CD4-positive, alpha-beta T cell (primary cell): ENCODE measurements at regions not wholly inside any gene's neighbourhood (a gene's known extent, or its start where the extent isn't known, plus 50 kb on each side); places are given as distances from the start of the nearest gene placed in this dataset.

Experiments
- ATAC-seq: fragments of 200-7000 bp; cut with Tn5 transposase; one replicate; pipeline ENCODE4 v1.10.0; 2022; ENCODE audit warnings: mild to moderate bottlenecking; ENCODE audit not compliant: poor library complexity
- CTCF ChIA-PET: fragments of 350-600 bp; sonication (Branson Sonifier 250); formaldehyde crosslinking; loops from one replicate; lab custom pipeline; 2021; ENCODE audit warnings: antibody characterized with exemption, inconsistent platforms; lab: Charles Lee
- POLR2A ChIA-PET: fragments of 350-600 bp; sonication (Branson Sonifier 250); formaldehyde crosslinking; loops from one replicate; lab custom pipeline; 2021; ENCODE audit warnings: antibody characterized with exemption, inconsistent platforms; lab: Charles Lee
- DNase-seq, 14 experiments: peaks; one replicate each; pipeline ENCODE4 v3.0.0-alpha.2; 2013 to 2020; ENCODE audit warnings: mixed read lengths in 2 of 14
- H3K27ac ChIP-seq, 2 donors: one replicate each; pipeline versions ENCODE4 v1.5.1 to v1.7.0; 2013; ENCODE audit warnings: low read length in 2 of 2, low read depth in 1 of 2, mild to moderate bottlenecking in 1 of 2
- H3K27me3 ChIP-seq, 2 experiments: 1 replicate in 1 of 2; 2 replicates in 1 of 2; pipeline versions ENCODE4 v1.6.1 to v1.7.0; 2013; ENCODE audit warnings: low read length in 2 of 2, control low read depth in 1 of 2, mild to moderate bottlenecking in 1 of 2, moderate library complexity in 1 of 2; ENCODE audit not compliant: insufficient read depth in 2 of 2, control insufficient read depth in 1 of 2
- H3K36me3 ChIP-seq: one replicate; pipeline ENCODE4 v1.6.1; 2013; ENCODE audit warnings: low read length, control low read depth; ENCODE audit not compliant: insufficient read depth
- H3K4me1 ChIP-seq: one replicate; pipeline ENCODE4 v1.6.1; 2013; ENCODE audit warnings: low read length, control low read depth; ENCODE audit not compliant: insufficient read depth
- H3K4me3 ChIP-seq: one replicate; pipeline ENCODE4 v1.5.1; 2013; ENCODE audit warnings: mild to moderate bottlenecking, low read length, moderate library complexity
- H3K9me3 ChIP-seq, 2 experiments: 1 replicate in 1 of 2; 2 replicates in 1 of 2; pipeline versions ENCODE4 v1.6.1 to v1.7.0; 2013; ENCODE audit warnings: low read length in 2 of 2, mild to moderate bottlenecking in 2 of 2, control low read depth in 1 of 2, moderate library complexity in 1 of 2; ENCODE audit not compliant: control insufficient read depth in 1 of 2, insufficient read depth in 1 of 2
- H3K27ac Mint-ChIP-seq: one replicate; pipeline ENCODE4 v1.8.0; 2020; ENCODE audit warnings: mixed read lengths
- H3K27me3 Mint-ChIP-seq: one replicate; pipeline ENCODE4 v1.8.0; 2021; ENCODE audit warnings: mixed read lengths
- H3K36me3 Mint-ChIP-seq: one replicate; pipeline ENCODE4 v1.8.0; 2021; ENCODE audit warnings: low read depth, mixed read lengths
- H3K4me1 Mint-ChIP-seq: one replicate; pipeline ENCODE4 v1.8.0; 2021; ENCODE audit warnings: low read depth, mixed read lengths
- H3K4me3 Mint-ChIP-seq: one replicate; pipeline ENCODE4 v1.8.0; 2020; ENCODE audit warnings: mild to moderate bottlenecking, mixed read lengths
- H3K9me3 Mint-ChIP-seq: one replicate; pipeline ENCODE4 v1.8.0; 2020; ENCODE audit warnings: mixed read lengths
- intact Hi-C, 2 experiments: fragments of 100-400 bp; cut with DNase I in 1 of 2; cut with micrococcal nuclease in 1 of 2; formaldehyde crosslinking; loops; one replicate each; pipeline versions ENCODE4 v1.15.1 to v1.9.0; 2023 to 2025; cut with DNase I, micrococcal nuclease
- TF ChIP-seq, protein P1 (sequence below): fragments of 200-600 bp; IDR thresholded peaks from one replicate; pipeline ENCODE4 v1.8.0; 2022; ENCODE audit warnings: antibody characterized with exemption, mild to moderate bottlenecking

DNA sequence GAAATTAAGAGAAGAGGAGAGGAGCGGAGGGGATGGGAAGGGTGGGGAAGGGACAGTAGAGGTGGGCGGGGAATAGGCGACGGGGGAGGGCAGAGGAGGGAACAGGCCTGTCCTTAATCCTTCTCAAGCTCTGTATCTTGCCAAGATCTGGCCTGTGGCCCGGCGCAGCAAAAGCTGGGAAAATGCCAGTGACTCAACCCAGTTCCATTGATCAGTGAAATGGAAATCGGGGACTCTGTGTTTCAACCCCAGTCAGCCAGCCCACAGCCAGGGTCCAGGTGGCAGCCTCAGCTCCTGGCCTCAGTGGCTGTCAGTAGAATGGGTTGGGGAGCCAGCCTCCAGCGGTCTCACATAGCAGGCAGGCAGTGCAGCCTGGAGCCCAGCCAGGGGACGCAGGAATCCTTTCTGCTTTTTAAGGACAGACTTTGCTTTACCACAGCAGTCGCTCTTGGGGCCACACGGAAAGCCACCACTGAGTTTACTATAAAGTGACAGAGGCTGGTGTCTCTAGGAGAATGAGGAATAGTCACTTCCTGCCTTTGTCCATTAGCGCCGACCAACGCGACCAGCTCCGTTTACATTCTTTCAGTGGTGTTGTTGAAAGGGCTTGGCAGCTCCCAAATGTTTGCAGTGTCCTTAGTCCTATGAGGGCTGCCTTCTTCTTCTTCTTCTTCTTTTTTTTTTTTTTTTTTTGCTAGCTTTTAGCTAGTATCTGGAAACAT is 128.0 kb downstream of the RIN2 start:
- intact Hi-C loops = no loop called here
- Mint-ChIP-seq H3K36me3 (no peaks in the 10 kb centered on the region), H3K4me1 (no peaks in the 10 kb centered on the region), H3K9me3 (no peaks in the 10 kb centered on the region), H3K4me3 (no peak overlapping the region), H3K27me3 (peaks cover 34% of the 10 kb centered on the region), H3K27ac (no peak overlapping the region)
- Histone ChIP-seq H3K36me3 (no peaks in the 10 kb centered on the region), H3K9me3 (peaks cover 0 to 7% of the 10 kb centered on the region in 2 experiments), H3K4me3 (no peak overlapping the region), H3K27ac (no peak overlapping the region), H3K4me1 (no peaks in the 10 kb centered on the region), H3K27me3 (peaks cover 5 to 7% of the 10 kb centered on the region in 2 experiments)
- CTCF ChIA-PET = no interaction called here
- DNase-seq (no peak), ATAC-seq (no peak)
- POLR2A ChIA-PET = no interaction called here
- TF ChIP-seq, protein P1, sequence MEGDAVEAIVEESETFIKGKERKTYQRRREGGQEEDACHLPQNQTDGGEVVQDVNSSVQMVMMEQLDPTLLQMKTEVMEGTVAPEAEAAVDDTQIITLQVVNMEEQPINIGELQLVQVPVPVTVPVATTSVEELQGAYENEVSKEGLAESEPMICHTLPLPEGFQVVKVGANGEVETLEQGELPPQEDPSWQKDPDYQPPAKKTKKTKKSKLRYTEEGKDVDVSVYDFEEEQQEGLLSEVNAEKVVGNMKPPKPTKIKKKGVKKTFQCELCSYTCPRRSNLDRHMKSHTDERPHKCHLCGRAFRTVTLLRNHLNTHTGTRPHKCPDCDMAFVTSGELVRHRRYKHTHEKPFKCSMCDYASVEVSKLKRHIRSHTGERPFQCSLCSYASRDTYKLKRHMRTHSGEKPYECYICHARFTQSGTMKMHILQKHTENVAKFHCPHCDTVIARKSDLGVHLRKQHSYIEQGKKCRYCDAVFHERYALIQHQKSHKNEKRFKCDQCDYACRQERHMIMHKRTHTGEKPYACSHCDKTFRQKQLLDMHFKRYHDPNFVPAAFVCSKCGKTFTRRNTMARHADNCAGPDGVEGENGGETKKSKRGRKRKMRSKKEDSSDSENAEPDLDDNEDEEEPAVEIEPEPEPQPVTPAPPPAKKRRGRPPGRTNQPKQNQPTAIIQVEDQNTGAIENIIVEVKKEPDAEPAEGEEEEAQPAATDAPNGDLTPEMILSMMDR = no peak

DNA sequence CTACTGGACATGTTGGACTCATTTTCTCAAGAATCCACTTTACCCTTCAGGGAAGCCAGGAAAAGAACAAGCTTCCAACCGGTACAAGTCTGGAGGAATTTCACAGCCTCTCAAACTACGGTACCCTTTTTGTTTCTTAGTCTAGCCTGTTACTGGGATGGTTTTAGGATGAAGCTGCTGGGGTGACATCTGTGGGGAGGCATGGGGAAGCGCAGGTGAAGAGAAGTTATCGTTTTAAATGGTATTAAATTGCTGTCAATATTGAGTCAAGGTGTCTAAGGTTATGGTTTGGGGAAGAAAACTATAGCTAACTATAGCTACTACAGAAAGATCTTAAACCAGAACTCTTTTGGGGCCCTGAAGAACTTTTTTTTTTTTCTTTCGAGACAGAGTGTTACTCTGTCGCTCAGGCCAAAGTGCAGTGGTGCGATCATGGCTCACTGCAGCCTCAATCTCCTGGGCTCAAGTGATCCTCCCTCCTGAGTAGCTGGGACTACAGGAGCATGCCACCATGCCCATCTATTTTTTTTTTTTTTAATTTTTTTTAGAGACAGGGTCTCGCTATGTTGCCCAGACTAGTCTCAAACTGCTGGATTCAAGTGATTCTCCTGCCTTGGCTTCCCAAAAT is 128.7 kb downstream of the RIN2 start:
- no peaks in the 10 kb centered on the region for H3K36me3 Mint-ChIP-seq
- H3K9me3 ChIP-seq = peaks cover 0 to 7% of the 10 kb centered on the region in 2 experiments
- no peak for ATAC-seq
- H3K27ac ChIP-seq = no peak overlapping the region
- intact Hi-C loops = no loop called here
- H3K36me3 ChIP-seq = no peaks in the 10 kb centered on the region
- TF ChIP-seq, protein P1 = no peak
- no peaks in the 10 kb centered on the region for H3K4me1 ChIP-seq
- peaks cover 5 to 7% of the 10 kb centered on the region in 2 experiments for H3K27me3 ChIP-seq
- H3K27me3 Mint-ChIP-seq = peaks cover 38% of the 10 kb centered on the region
- ChIA-PET POLR2A (no interaction called here), CTCF (no interaction called here)
- no peak for DNase-seq
- H3K4me1 Mint-ChIP-seq = no peaks in the 10 kb centered on the region
- no peaks in the 10 kb centered on the region for H3K9me3 Mint-ChIP-seq
- no peak overlapping the region for H3K4me3 ChIP-seq
- no peak overlapping the region for H3K27ac Mint-ChIP-seq
- H3K4me3 Mint-ChIP-seq = no peak overlapping the region

DNA sequence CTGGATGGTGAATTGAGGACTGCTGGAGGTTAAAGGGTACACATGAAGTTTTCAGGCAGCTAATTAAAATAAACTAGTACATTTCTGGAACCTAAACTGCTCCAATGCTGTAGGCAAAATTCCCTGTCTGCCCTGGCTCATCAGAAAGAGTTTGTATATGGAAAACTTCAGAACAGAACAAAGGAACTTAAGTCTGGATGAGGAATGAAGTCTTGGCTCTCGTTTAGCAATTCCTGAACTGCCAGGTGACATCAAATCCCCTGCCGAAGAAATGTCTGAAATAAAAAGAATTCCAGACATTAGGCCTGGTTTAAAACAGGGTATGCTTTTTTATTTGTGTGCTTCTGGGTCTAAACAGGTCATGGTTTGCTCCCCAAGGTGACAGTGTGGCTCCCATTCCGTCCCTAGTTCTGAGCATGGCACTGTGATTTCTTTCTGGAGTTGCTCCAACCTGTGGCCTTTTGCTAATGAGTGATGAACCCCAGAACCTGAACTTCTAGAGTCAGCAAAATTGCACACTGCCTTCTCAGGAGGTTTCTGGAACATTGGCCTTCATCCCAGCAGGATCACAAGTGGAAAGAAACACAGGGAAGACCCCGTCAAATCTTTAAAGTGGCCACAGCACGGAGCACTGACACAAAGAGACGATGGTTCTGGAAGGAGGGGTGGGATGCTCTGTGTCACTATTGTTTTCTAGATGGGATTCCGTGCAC is 129.4 kb upstream of the NAA20 start:
- ChIA-PET CTCF (no interaction called here), POLR2A (no interaction called here)
- TF ChIP-seq, protein P1 = no peak
- Histone ChIP-seq H3K27me3 (peaks cover 5 to 7% of the 10 kb centered on the region in 2 experiments), H3K9me3 (peaks cover 0 to 14% of the 10 kb centered on the region in 2 experiments), H3K27ac (no peak overlapping the region), H3K4me1 (no peaks in the 10 kb centered on the region), H3K4me3 (no peak overlapping the region), H3K36me3 (no peaks in the 10 kb centered on the region)
- H3K27ac Mint-ChIP-seq = no peak overlapping the region
- H3K4me1 Mint-ChIP-seq = no peaks in the 10 kb centered on the region
- peaks cover 41% of the 10 kb centered on the region for H3K27me3 Mint-ChIP-seq
- no peaks in the 10 kb centered on the region for H3K36me3 Mint-ChIP-seq
- intact Hi-C loops = no loop called here
- ATAC-seq (no peak), DNase-seq (no peak)
- H3K9me3 Mint-ChIP-seq = no peaks in the 10 kb centered on the region
- no peak overlapping the region for H3K4me3 Mint-ChIP-seq
